ENCODE measurements at regions not wholly inside any gene's neighbourhood (a gene's known extent, or its start where the extent isn't known, plus 50 kb on each side); places are given as distances from the start of the nearest gene placed in this dataset.

DNA sequence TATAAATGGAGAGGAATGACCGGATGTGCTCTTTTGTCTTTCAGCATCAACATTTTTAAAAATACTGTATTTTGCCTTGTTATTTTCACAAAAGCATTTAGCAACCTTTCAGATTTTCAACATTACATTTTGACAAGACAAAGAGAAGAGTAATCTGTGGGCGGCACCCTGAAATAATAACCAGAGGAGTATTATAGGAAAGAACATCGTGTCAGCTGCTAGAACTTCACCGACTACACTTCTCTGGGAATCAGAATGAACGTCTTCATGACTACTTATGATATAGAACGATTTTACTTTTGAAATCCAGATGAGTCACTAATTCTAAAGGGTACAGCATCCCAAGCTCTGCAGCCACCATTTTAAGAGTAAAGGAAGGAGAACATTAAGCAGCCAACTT is 531.5 kb upstream of the FRG1 start:
- TF ChIP-seq CTCF (IDR thresholded peaks at IDR 0.05; ENCODE audit: low read depth, low read length, poor library complexity, severe bottlenecking) (no peak), EZH2phosphoT487 (IDR thresholded peaks at IDR 0.05; ENCODE audit: borderline replicate concordance, low read length) (no peak)

Measured in DOHH2 (cell line).